GM12878 (cell line): ENCODE measurements at regions not wholly inside any gene's neighbourhood (a gene's known extent, or its start where the extent isn't known, plus 50 kb on each side); places are given as distances from the start of the nearest gene placed in this dataset.

ENCODE experiments used
- ATAC-seq: fragments of 200-7000 bp; cut with Tn5 transposase; 3 replicates; pipeline ENCODE4 v1.9.1; 2020; ENCODE audit warnings: mild to moderate bottlenecking, moderate library complexity
- BruUV-seq: library from RNA; stranded (reverse); fragments of 400-500 nt; replicated peaks from 2 replicates; lab custom pipeline; 2021; lab: Mats Ljungman, UMichigan
- CTCF ChIA-PET: fragments of 300-600 bp; sonication (Branson Sonifier 250); formaldehyde crosslinking; extraction: SDS; loops from one replicate; lab custom pipeline; 2021; ENCODE audit warnings: inconsistent platforms; lab: Yijun Ruan, JAX
- POLR2A ChIA-PET: fragments of 350-600 bp; formaldehyde crosslinking; extraction: SDS; loops from one replicate; lab custom pipeline; 2021; ENCODE audit warnings: inconsistent platforms; lab: Charles Lee
- RAD21 ChIA-PET: fragments of 300-600 bp; sonication (Branson Sonifier 250); formaldehyde crosslinking; loops from one replicate; lab custom pipeline; 2023; ENCODE audit warnings: antibody characterized with exemption; ENCODE audit not compliant: unreplicated experiment; lab: Charles Lee
- SMC1A ChIA-PET: fragments of 300-600 bp; sonication (Branson Sonifier 250); formaldehyde crosslinking; loops from one replicate; lab custom pipeline; 2023; ENCODE audit not compliant: unreplicated experiment, uncharacterized antibody; lab: Charles Lee
- DNase-seq: peaks from one replicate; pipeline ENCODE4 v3.0.0-alpha.2; 2011; ENCODE audit warnings: low read depth, low spot score
- FAIRE-seq: peaks from 3 replicates; lab custom pipeline; 2011; peaks lifted over from hg19 to GRCh38; lab: Jason Lieb, UNC
- H2AFZ ChIP-seq: 2 replicates; pipeline ENCODE4 v1.6.0; 2011; ENCODE audit warnings: low read depth, low read length, control low read depth; ENCODE audit not compliant: control insufficient read depth
- H3K27ac ChIP-seq: 2 replicates; pipeline ENCODE4 v1.5.1; 2011; ENCODE audit warnings: control low read depth; ENCODE audit not compliant: control insufficient read depth, insufficient read depth
- H3K27me3 ChIP-seq, 2 experiments: replicated peaks in 1 of 2; 2 replicates each; pipeline versions ENCODE4 v1.6.0 to v1.6.1; 2011; ENCODE audit warnings: low read length in 1 of 2; ENCODE audit not compliant: control insufficient read depth in 2 of 2, insufficient read depth in 2 of 2
- H3K36me3 ChIP-seq, 2 experiments: 2 replicates each; pipeline ENCODE4 v1.5.1; 2011; ENCODE audit warnings: low read length in 1 of 2; ENCODE audit not compliant: control insufficient read depth in 2 of 2, insufficient read depth in 2 of 2
- H3K4me1 ChIP-seq: 2 replicates; pipeline ENCODE4 v1.6.1; 2011; ENCODE audit warnings: mild to moderate bottlenecking, low read length, moderate library complexity, mixed read lengths; ENCODE audit not compliant: control insufficient read depth, insufficient read depth
- H3K4me2 ChIP-seq: 2 replicates; pipeline ENCODE4 v1.6.0; 2011; ENCODE audit warnings: control low read depth; ENCODE audit not compliant: control insufficient read depth, insufficient read depth
- H3K4me3 ChIP-seq: fragments of 200-600 bp; sonication (generic); 2 replicates; pipeline ENCODE4 v1.5.1; 2016
- H3K79me2 ChIP-seq: 2 replicates; pipeline ENCODE4 v1.6.0; 2011; ENCODE audit warnings: low read length; ENCODE audit not compliant: control insufficient read depth, insufficient read depth
- H3K9ac ChIP-seq: 2 replicates; pipeline ENCODE4 v1.8.0; 2011; ENCODE audit warnings: low read length, control low read depth, mixed read lengths; ENCODE audit not compliant: control insufficient read depth, insufficient read depth
- H3K9me3 ChIP-seq: replicated peaks from 3 replicates; pipeline ENCODE4 v1.5.1; 2011; ENCODE audit warnings: mild to moderate bottlenecking, low read length; ENCODE audit not compliant: control insufficient read depth, insufficient read depth
- H4K20me1 ChIP-seq: 2 replicates; pipeline ENCODE4 v1.6.0; 2011; ENCODE audit not compliant: control insufficient read depth, insufficient read depth
- BACH1 ChIP-seq: fragments of 450-650 bp; IDR thresholded peaks from 2 replicates; pipeline ENCODE4 v1.6.1; 2017; ENCODE audit warnings: mild to moderate bottlenecking, borderline replicate concordance
- CTCF ChIP-seq, 3 experiments: IDR thresholded peaks in 2 of 3; conservative IDR thresholded peaks in 1 of 3; 2 replicates each; pipeline ENCODE4 v1.5.1; 2011; ENCODE audit warnings: low read depth in 3 of 3, low read length in 3 of 3, mild to moderate bottlenecking in 3 of 3, control low read depth in 2 of 3, moderate library complexity in 2 of 3, inconsistent platforms in 1 of 3, mixed read lengths in 1 of 3; ENCODE audit not compliant: control insufficient read depth in 2 of 3, insufficient read depth in 1 of 3; ENCODE audit errors: extremely low read depth in 1 of 3
- ETV6 ChIP-seq, 2 experiments: fragments of 450-650 bp in 1 of 2; IDR thresholded peaks in 1 of 2; conservative IDR thresholded peaks in 1 of 2; 2 replicates each; pipeline ENCODE4 v1.6.1; 2014; ENCODE audit warnings: antibody characterized with exemption in 1 of 2, borderline replicate concordance in 1 of 2, low read depth in 1 of 2, mild to moderate bottlenecking in 1 of 2, moderate library complexity in 1 of 2
- FOXK2 ChIP-seq: fragments of 450-650 bp; IDR thresholded peaks from 2 replicates; pipeline ENCODE4 v1.6.1; 2017; ENCODE audit warnings: mild to moderate bottlenecking, moderate library complexity
- LARP7 ChIP-seq: fragments of 450-650 bp; IDR thresholded peaks from 2 replicates; pipeline ENCODE4 v1.6.1; 2017; ENCODE audit warnings: mild to moderate bottlenecking
- TAF1 ChIP-seq: IDR thresholded peaks from 2 replicates; pipeline ENCODE4 v1.6.1; 2011; ENCODE audit warnings: mild to moderate bottlenecking, low read depth, low read length, borderline replicate concordance
- TCF7 ChIP-seq: IDR thresholded peaks from 2 replicates; pipeline ENCODE4 v1.6.1; 2014; ENCODE audit warnings: antibody characterized with exemption, borderline replicate concordance
- YBX1 ChIP-seq: fragments of 450-650 bp; IDR thresholded peaks from 2 replicates; pipeline ENCODE4 v1.6.1; 2016; ENCODE audit warnings: antibody characterized with exemption
- ZBTB33 ChIP-seq: fragments of 450-650 bp; IDR thresholded peaks from 2 replicates; pipeline ENCODE4 v1.6.1; 2017; ENCODE audit warnings: mild to moderate bottlenecking
- ZNF24 ChIP-seq: fragments of 450-650 bp; IDR thresholded peaks from 2 replicates; pipeline ENCODE4 v1.6.1; 2017; ENCODE audit warnings: antibody characterized with exemption, mild to moderate bottlenecking
- WGBS: methylation state at CpG from one replicate; pipeline ENCODE4 v1.1.6; 2016; ENCODE audit warnings: low lambda C conversion rate; ENCODE audit not compliant: insufficient replicate concordance, insufficient coverage; ENCODE audit errors: missing lambda C conversion rate; 5-methylcytosine and 5-hydroxymethylcytosine counted together
- in situ Hi-C: fragments of 300-500 bp; cut with MboI; formaldehyde crosslinking; loops from 9 replicates; pipeline ENCODE4 v1.14.3; 2018; ENCODE audit warnings: mixed read lengths
- intact Hi-C: fragments of 100-400 bp; cut with micrococcal nuclease; formaldehyde crosslinking; loops from one replicate; pipeline ENCODE4 v1.14.2; 2022; ENCODE audit not compliant: unreplicated experiment
- TF ChIP-seq, protein P1 (sequence below): fragments of 450-650 bp; formaldehyde crosslinking; IDR thresholded peaks from 2 replicates; pipeline ENCODE4 v1.5.0; 2022; ENCODE audit warnings: mild to moderate bottlenecking, missing genetic modification characterization
- TF ChIP-seq, protein P2 (sequence below): fragments of 450-650 bp; IDR thresholded peaks from 2 replicates; pipeline ENCODE4 v1.6.1; 2016; ENCODE audit warnings: mild to moderate bottlenecking, moderate library complexity, borderline replicate concordance

GRCh38 chr13:106326751-106327150, 208.7 kb downstream of the EFNB2 start:
- H3K79me2 ChIP-seq = no peaks in the 10 kb centered on the region
- no peak overlapping the region for H3K4me3 ChIP-seq
- no peak for DNase-seq
- ChIA-PET POLR2A (no interaction called here), RAD21 (interaction anchor here (1.0 kb wide), 1 partner anchor 206 kb away, joined by 3 read pairs; no protein-coding TSS in a partner anchor), CTCF (interaction anchor here (0.6 kb wide), 1 partner anchor 170 kb away, joined by 3 read pairs; no protein-coding TSS in a partner anchor), SMC1A (interaction anchor here (1.1 kb wide), 1 partner anchor 479 kb away, joined by 3 read pairs; no protein-coding TSS in a partner anchor)
- no peak for FAIRE-seq
- in situ Hi-C loops = no loop called here
- H4K20me1 ChIP-seq = no peaks in the 10 kb centered on the region
- no peak overlapping the region for H3K27ac ChIP-seq
- no peak for ATAC-seq
- no peak overlapping the region for H2AFZ ChIP-seq
- TF ChIP-seq TCF7 = no peak
- TF ChIP-seq LARP7 = no peak
- TF ChIP-seq ETV6 (conservative IDR thresholded peaks at IDR 0.05 in 1 of 2, IDR thresholded peaks at IDR 0.05 in 1 of 2; ENCODE audit: borderline replicate concordance in 1 of 2, low read depth in 1 of 2) = no peak
- TF ChIP-seq BACH1 = no peak
- no peak for TF ChIP-seq ZNF24
- no peak for TF ChIP-seq TAF1
- no peak for TF ChIP-seq YBX1
- TF ChIP-seq ZBTB33 = no peak
- TF ChIP-seq CTCF (IDR thresholded peaks at IDR 0.05 in 2 of 3, conservative IDR thresholded peaks at IDR 0.05 in 1 of 3; ENCODE audit: control insufficient read depth in 2 of 3, extremely low read depth in 1 of 3, insufficient read depth in 1 of 3, low read depth in 3 of 3, low read length in 3 of 3) = no peak
- TF ChIP-seq FOXK2 = no peak
- TF ChIP-seq, protein P1, sequence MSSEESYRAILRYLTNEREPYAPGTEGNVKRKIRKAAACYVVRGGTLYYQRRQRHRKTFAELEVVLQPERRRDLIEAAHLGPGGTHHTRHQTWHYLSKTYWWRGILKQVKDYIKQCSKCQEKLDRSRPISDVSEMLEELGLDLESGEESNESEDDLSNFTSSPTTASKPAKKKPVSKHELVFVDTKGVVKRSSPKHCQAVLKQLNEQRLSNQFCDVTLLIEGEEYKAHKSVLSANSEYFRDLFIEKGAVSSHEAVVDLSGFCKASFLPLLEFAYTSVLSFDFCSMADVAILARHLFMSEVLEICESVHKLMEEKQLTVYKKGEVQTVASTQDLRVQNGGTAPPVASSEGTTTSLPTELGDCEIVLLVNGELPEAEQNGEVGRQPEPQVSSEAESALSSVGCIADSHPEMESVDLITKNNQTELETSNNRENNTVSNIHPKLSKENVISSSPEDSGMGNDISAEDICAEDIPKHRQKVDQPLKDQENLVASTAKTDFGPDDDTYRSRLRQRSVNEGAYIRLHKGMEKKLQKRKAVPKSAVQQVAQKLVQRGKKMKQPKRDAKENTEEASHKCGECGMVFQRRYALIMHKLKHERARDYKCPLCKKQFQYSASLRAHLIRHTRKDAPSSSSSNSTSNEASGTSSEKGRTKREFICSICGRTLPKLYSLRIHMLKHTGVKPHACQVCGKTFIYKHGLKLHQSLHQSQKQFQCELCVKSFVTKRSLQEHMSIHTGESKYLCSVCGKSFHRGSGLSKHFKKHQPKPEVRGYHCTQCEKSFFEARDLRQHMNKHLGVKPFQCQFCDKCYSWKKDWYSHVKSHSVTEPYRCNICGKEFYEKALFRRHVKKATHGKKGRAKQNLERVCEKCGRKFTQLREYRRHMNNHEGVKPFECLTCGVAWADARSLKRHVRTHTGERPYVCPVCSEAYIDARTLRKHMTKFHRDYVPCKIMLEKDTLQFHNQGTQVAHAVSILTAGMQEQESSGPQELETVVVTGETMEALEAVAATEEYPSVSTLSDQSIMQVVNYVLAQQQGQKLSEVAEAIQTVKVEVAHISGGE (CRISPR knock-in tag) = no peak
- TF ChIP-seq, protein P2, sequence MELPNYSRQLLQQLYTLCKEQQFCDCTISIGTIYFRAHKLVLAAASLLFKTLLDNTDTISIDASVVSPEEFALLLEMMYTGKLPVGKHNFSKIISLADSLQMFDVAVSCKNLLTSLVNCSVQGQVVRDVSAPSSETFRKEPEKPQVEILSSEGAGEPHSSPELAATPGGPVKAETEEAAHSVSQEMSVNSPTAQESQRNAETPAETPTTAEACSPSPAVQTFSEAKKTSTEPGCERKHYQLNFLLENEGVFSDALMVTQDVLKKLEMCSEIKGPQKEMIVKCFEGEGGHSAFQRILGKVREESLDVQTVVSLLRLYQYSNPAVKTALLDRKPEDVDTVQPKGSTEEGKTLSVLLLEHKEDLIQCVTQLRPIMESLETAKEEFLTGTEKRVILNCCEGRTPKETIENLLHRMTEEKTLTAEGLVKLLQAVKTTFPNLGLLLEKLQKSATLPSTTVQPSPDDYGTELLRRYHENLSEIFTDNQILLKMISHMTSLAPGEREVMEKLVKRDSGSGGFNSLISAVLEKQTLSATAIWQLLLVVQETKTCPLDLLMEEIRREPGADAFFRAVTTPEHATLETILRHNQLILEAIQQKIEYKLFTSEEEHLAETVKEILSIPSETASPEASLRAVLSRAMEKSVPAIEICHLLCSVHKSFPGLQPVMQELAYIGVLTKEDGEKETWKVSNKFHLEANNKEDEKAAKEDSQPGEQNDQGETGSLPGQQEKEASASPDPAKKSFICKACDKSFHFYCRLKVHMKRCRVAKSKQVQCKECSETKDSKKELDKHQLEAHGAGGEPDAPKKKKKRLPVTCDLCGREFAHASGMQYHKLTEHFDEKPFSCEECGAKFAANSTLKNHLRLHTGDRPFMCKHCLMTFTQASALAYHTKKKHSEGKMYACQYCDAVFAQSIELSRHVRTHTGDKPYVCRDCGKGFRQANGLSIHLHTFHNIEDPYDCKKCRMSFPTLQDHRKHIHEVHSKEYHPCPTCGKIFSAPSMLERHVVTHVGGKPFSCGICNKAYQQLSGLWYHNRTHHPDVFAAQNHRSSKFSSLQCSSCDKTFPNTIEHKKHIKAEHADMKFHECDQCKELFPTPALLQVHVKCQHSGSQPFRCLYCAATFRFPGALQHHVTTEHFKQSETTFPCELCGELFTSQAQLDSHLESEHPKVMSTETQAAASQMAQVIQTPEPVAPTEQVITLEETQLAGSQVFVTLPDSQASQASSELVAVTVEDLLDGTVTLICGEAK = no peak
- H3K27me3 ChIP-seq = no peaks in the 10 kb centered on the region
- H3K4me2 ChIP-seq = no peak overlapping the region
- WGBS = 13% methylated on average over 4 of the region's 4 CpGs
- no peaks in the 10 kb centered on the region; the same call in 2 of the 3 replicates for H3K9me3 ChIP-seq
- no peaks in the 10 kb centered on the region for H3K36me3 ChIP-seq
- intact Hi-C loops = no loop called here
- H3K9ac ChIP-seq = no peak overlapping the region
- BruUV-seq = no TSS peak
- H3K4me1 ChIP-seq = no peaks in the 10 kb centered on the region
